CD4-positive, CD25-positive, alpha-beta regulatory T cell (primary cell): ENCODE measurements at regions not wholly inside any gene's neighbourhood (a gene's known extent, or its start where the extent isn't known, plus 50 kb on each side); places are given as distances from the start of the nearest gene placed in this dataset.

ENCODE experiments used
- ATAC-seq, 2 donors: fragments of 150-1000 bp; cut with Tn5 transposase; one replicate each; pipeline ENCODE4 v1.10.0; 2021; ENCODE audit warnings: low read depth in 2 of 2, moderate number of reproducible peaks in 2 of 2, moderate library complexity in 1 of 2
- DNase-seq, 3 donors: peaks; one replicate each; pipeline versions ENCODE4 v3.0.0 to v3.0.0-alpha.2; 2012 to 2022; ENCODE audit warnings: mixed read lengths in 1 of 3
- H3K27ac ChIP-seq: one replicate; pipeline ENCODE4 v1.7.0; 2013; ENCODE audit warnings: mild to moderate bottlenecking, low read length; ENCODE audit not compliant: insufficient read depth, poor library complexity, severe bottlenecking
- H3K27me3 ChIP-seq: one replicate; pipeline ENCODE4 v1.7.0; 2013; ENCODE audit warnings: low read length; ENCODE audit not compliant: control insufficient read depth, insufficient read depth
- H3K36me3 ChIP-seq: one replicate; pipeline ENCODE4 v1.7.0; 2013; ENCODE audit warnings: mild to moderate bottlenecking, low read length, moderate library complexity; ENCODE audit not compliant: control insufficient read depth, insufficient read depth
- H3K4me1 ChIP-seq: 2 replicates; pipeline ENCODE4 v1.7.0; 2013; ENCODE audit warnings: mild to moderate bottlenecking, low read length; ENCODE audit not compliant: insufficient read depth, control insufficient read depth, poor library complexity, severe bottlenecking
- H3K4me3 ChIP-seq: one replicate; pipeline ENCODE4 v1.7.0; 2013; ENCODE audit warnings: low read depth, mild to moderate bottlenecking, low read length, moderate library complexity
- H3K9me3 ChIP-seq, 2 experiments: 1 replicate in 1 of 2; 2 replicates in 1 of 2; pipeline ENCODE4 v1.7.0; 2013; ENCODE audit warnings: low read length in 2 of 2, mild to moderate bottlenecking in 1 of 2, moderate library complexity in 1 of 2; ENCODE audit not compliant: control insufficient read depth in 2 of 2
- H3K27ac Mint-ChIP-seq, 3 donors: one replicate each; pipeline ENCODE4 v1.8.0; 2020 to 2022; ENCODE audit warnings: mild to moderate bottlenecking in 3 of 3, mixed read lengths in 3 of 3, moderate library complexity in 2 of 3
- H3K27me3 Mint-ChIP-seq: one replicate; pipeline ENCODE4 v1.8.0; 2022; ENCODE audit warnings: mild to moderate bottlenecking, mixed read lengths
- H3K36me3 Mint-ChIP-seq: one replicate; pipeline ENCODE4 v1.8.0; 2020; ENCODE audit warnings: mixed read lengths
- H3K4me1 Mint-ChIP-seq, 4 donors: one replicate each; pipeline ENCODE4 v1.8.0; 2020 to 2022; ENCODE audit warnings: mixed read lengths in 4 of 4, mild to moderate bottlenecking in 1 of 4
- H3K4me3 Mint-ChIP-seq, 4 donors: one replicate each; pipeline ENCODE4 v1.8.0; 2020 to 2022; ENCODE audit warnings: mild to moderate bottlenecking in 4 of 4, mixed read lengths in 4 of 4, moderate library complexity in 3 of 4
- H3K9me3 Mint-ChIP-seq, 7 donors: one replicate each; pipeline ENCODE4 v1.8.0; 2020 to 2022; ENCODE audit warnings: mixed read lengths in 7 of 7, mild to moderate bottlenecking in 3 of 7, moderate library complexity in 2 of 7

DNA sequence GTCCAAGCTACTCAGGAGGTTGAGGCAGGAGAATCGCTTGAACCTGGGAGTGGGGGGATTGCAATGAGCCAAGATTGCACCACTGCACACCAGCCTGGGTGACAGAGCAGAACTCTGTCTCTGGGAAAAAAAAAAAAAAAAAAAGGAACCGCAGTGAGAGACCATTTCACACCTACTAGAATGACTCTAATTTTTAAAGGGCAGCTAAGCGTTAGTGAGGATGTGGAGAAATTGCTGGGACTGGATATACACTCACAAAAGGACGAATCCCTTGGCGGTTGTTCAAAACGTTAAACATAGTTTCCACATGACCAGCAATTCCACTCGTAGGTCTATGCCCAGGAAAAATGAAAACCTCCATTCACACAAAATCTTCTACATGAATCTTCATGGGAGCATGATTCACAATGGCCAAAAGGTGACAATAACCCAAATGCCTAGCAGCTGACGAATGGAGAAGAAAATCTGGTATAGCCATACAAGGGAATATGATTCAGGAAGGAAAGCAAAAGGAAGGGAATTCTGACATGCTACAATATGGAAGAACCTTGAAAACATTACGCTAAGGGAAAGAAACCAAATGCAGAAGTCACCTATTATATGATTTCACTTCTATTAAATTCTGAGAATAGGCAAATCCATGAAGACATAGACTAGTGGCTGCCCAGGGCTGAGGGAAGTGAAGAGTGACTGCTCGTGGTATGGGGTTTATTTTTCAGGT lies 127.0 kb downstream of the CHSY1 start:
- Histone ChIP-seq H3K27me3 (no peaks in the 10 kb centered on the region), H3K27ac (no peak overlapping the region), H3K4me3 (no peak overlapping the region), H3K4me1 (peaks cover 26% of the 10 kb centered on the region), H3K9me3 (no peaks in the 10 kb centered on the region), H3K36me3 (no peaks in the 10 kb centered on the region)
- no peak overlapping the region for H3K4me3 Mint-ChIP-seq
- DNase-seq (no peak), ATAC-seq (no peak)
- H3K27ac Mint-ChIP-seq = peak overlapping the region in 2 of 3 donors; percentile 41 to 52
- H3K36me3 Mint-ChIP-seq = no peaks in the 10 kb centered on the region
- H3K27me3 Mint-ChIP-seq = no peaks in the 10 kb centered on the region
- H3K4me1 Mint-ChIP-seq = peaks cover 15 to 51% (median 31%) of the 10 kb centered on the region in 4 donors
- H3K9me3 Mint-ChIP-seq = peaks cover 0 to 1% (median 0%) of the 10 kb centered on the region in 7 donors

DNA sequence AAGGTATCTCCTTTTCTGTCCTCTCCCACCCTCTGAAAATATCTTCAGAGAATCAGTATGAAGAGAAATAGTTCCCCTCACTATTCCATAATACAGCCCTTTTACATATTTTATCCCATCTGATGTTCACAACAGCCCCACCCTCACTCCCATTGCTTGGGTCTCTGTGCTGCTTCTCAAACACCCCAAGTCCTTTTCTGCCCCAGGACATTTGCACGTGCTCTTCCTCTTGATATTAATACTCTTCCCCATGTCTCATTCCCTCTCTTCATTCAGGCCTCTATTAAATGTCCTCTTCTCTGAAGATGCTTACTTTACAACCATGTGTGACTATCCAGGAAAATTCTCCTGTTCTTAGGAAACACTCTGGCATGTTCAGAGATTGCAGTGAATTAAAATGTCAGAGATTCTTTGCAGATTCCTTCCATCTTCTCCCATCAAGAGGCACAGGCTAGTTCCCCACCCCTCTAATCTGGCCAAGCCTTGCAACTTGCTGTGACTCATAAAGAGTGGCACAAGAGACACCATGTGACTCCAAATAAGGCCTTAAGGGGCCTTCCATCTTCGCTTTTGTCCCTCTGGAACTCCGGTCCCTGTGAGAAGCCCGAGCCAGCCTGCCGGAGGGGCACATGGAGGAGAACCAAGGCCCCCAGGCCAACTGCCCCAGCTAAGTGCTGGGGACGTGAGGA lies 128.5 kb downstream of the CHSY1 start:
- Histone ChIP-seq H3K9me3 (no peaks in the 10 kb centered on the region), H3K4me1 (peaks cover 26% of the 10 kb centered on the region), H3K36me3 (no peaks in the 10 kb centered on the region), H3K4me3 (no peak overlapping the region), H3K27me3 (no peaks in the 10 kb centered on the region), H3K27ac (no peak overlapping the region)
- DNase-seq (no peak), ATAC-seq (no peak)
- Mint-ChIP-seq H3K27ac (peak overlapping the region in 2 of 3 donors; percentile 52 to 83), H3K9me3 (peaks cover 0 to 1% (median 0%) of the 10 kb centered on the region in 7 donors), H3K4me3 (peak overlapping the region in 1 of 4 donors; percentile 21), H3K4me1 (peaks cover 15 to 44% (median 26%) of the 10 kb centered on the region in 4 donors), H3K27me3 (no peaks in the 10 kb centered on the region), H3K36me3 (no peaks in the 10 kb centered on the region)

DNA sequence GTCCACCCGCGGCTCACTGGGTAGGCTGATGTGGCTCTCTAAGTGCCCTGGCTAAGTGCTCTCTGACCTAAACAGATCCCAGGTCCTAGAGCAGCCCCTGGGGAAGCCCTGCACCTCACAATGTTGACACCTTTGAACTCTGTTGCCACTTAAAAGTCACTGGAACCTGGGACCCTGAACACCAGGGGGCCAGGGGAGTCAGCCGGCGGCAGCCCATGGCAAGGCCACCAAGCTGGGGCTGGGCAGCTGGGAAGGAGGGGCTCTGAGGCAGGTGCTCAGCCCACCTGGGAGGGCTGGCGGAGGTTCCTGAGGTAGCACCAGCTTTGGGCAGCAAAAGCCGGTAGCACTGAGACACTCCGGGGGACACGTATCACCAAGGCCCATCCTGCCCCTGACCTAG lies 129.0 kb downstream of the CHSY1 start:
- H3K9me3 ChIP-seq = no peaks in the 10 kb centered on the region

DNA sequence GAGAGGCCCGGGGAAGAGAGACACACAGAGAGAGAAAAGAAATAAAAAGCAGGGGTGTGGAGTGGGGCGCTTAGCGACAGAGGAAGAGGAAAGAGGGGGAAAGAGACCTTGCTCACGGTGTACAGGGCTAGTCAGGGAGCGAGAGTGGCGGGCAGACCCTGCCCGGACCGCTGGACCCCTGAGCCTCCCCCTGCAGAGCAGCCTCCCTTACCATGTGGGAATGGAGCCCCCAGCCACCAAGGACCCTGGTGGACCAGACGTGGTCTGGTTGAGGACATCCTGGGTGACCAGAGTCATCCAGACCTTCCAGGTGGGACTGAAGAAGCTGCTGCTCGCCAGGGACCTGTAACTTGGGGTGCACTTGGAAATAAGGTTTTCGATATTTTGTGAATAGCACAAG lies 129.6 kb downstream of the CHSY1 start:
- no peaks in the 10 kb centered on the region for H3K27me3 Mint-ChIP-seq
- peak overlapping the region in 1 of 3 donors; percentile 72 for H3K27ac Mint-ChIP-seq
- H3K4me3 Mint-ChIP-seq = peak overlapping the region in 1 of 4 donors; percentile 63
- ATAC-seq (no peak), DNase-seq (no peak)
- Histone ChIP-seq H3K36me3 (no peaks in the 10 kb centered on the region), H3K27ac (no peak overlapping the region), H3K4me3 (no peak overlapping the region), H3K4me1 (peaks cover 17% of the 10 kb centered on the region), H3K27me3 (no peaks in the 10 kb centered on the region), H3K9me3 (no peaks in the 10 kb centered on the region)
- peaks cover 10 to 33% (median 16%) of the 10 kb centered on the region in 4 donors for H3K4me1 Mint-ChIP-seq
- peaks cover 0 to 1% (median 0%) of the 10 kb centered on the region in 7 donors for H3K9me3 Mint-ChIP-seq
- H3K36me3 Mint-ChIP-seq = no peaks in the 10 kb centered on the region

More for the DNA sequence above, 129.0 kb downstream of the CHSY1 start:
- Mint-ChIP-seq H3K36me3 (no peaks in the 10 kb centered on the region), H3K4me1 (peaks cover 15 to 39% (median 21%) of the 10 kb centered on the region in 4 donors), H3K27me3 (no peaks in the 10 kb centered on the region), H3K27ac (peak overlapping the region in 2 of 3 donors; percentile 52 to 83), H3K9me3 (peaks cover 0 to 1% (median 0%) of the 10 kb centered on the region in 7 donors), H3K4me3 (no peak overlapping the region)
- Histone ChIP-seq H3K27ac (no peak overlapping the region), H3K27me3 (no peaks in the 10 kb centered on the region), H3K36me3 (no peaks in the 10 kb centered on the region), H3K4me3 (no peak overlapping the region), H3K4me1 (peaks cover 23% of the 10 kb centered on the region)
- ATAC-seq (no peak), DNase-seq (no peak)

DNA sequence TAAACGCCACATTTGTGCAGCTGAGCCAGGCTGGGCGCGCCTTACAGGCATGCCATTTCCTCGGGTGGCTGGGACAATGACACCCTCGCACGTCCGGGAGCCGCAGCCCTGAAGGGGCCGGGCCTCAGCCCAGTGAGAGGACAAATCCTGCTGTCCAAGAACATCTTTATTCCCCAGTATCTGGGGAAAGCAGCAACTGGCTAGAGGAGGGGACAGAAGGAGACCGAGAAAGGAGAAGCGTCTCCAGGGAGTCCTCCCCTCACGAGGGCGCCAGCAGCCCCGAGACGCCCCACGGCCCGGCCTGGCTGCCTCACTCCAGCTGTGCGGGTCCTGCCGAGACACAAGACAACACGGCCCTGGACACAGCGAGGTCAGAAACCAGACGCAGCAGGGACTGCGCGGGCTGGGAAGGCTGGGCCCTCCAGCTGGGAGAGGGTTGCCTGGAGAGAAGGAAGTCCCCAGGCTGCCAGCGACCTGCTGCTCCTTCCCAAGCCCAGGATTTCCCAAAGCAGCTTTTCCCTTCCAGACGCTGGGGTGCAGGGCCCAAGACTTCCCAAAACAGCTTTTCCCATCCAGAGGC lies 130.2 kb downstream of the CHSY1 start:
- H3K9me3 Mint-ChIP-seq = peaks cover 0 to 1% (median 0%) of the 10 kb centered on the region in 7 donors
- H3K36me3 ChIP-seq = no peaks in the 10 kb centered on the region
- no peak overlapping the region for H3K27ac ChIP-seq
- no peak for ATAC-seq
- peak overlapping the region in 2 of 3 donors; percentile 15 to 72 for H3K27ac Mint-ChIP-seq
- H3K4me3 Mint-ChIP-seq = peak overlapping the region in 1 of 4 donors; percentile 53
- H3K4me3 ChIP-seq = no peak overlapping the region
- no peaks in the 10 kb centered on the region for H3K36me3 Mint-ChIP-seq
- H3K9me3 ChIP-seq = no peaks in the 10 kb centered on the region
- H3K4me1 Mint-ChIP-seq = peaks cover 6 to 27% (median 10%) of the 10 kb centered on the region in 4 donors
- DNase-seq = peak in 2 of 3 donors; percentile 9 to 44
- H3K27me3 Mint-ChIP-seq = no peaks in the 10 kb centered on the region
- H3K4me1 ChIP-seq = peaks cover 11% of the 10 kb centered on the region
- H3K27me3 ChIP-seq = no peaks in the 10 kb centered on the region

DNA sequence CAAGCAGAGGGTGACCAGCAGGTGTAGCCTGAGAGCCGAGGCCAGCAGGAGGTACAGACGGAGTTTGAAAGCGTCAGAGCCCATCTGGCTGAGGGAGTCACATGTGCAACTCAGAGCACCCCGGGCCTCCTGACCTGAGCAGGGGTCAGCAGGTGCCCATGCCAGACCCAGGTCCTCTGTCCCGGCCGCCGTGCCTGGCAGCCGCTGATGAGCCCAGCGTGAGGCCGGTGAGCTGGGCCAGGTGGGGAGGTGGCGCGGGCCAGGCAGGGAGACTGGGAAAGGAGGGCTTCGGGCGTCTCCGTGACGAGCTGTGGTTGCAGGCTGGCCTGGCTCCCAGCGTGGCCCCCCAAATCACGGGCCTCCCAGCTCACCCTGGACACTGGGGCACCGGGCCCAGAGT lies 130.9 kb downstream of the CHSY1 start:
- Histone ChIP-seq H3K4me3 (no peak overlapping the region), H3K36me3 (no peaks in the 10 kb centered on the region), H3K27me3 (no peaks in the 10 kb centered on the region), H3K27ac (no peak overlapping the region), H3K4me1 (peaks cover 5% of the 10 kb centered on the region), H3K9me3 (no peaks in the 10 kb centered on the region)
- peaks cover 3 to 20% (median 8%) of the 10 kb centered on the region in 4 donors for H3K4me1 Mint-ChIP-seq
- no peaks in the 10 kb centered on the region for H3K36me3 Mint-ChIP-seq
- H3K9me3 Mint-ChIP-seq = peaks cover 0 to 1% (median 0%) of the 10 kb centered on the region in 7 donors
- H3K27ac Mint-ChIP-seq = peak overlapping the region in 1 of 3 donors; percentile 42
- H3K4me3 Mint-ChIP-seq = no peak overlapping the region
- no peaks in the 10 kb centered on the region for H3K27me3 Mint-ChIP-seq
- ATAC-seq (no peak), DNase-seq (no peak)

DNA sequence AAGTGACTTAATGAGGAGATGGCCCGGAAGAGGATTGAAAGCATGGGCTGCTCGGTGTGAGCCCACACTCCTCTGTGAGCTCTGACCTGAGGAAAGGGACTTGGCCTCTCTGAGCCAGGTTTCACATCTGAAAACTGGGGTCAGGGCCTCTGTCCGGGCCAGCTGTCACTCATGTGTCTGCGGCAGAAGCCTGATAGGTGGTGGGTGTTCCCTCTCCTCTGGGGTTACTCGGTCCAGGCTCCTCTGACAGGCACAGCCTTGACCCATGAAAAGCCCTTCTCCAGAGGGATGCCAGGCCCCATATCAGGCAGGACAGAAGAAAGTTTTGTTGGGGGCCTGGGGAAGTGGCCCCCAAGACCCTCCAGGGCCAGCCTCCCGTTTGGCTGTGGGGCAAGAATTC lies 131.4 kb downstream of the CHSY1 start:
- peaks cover 0 to 1% (median 0%) of the 10 kb centered on the region in 7 donors for H3K9me3 Mint-ChIP-seq
- H3K4me3 Mint-ChIP-seq = no peak overlapping the region
- no peaks in the 10 kb centered on the region for H3K4me1 ChIP-seq
- no peaks in the 10 kb centered on the region for H3K36me3 Mint-ChIP-seq
- H3K9me3 ChIP-seq = no peaks in the 10 kb centered on the region
- DNase-seq = no peak
- H3K27ac ChIP-seq = no peak overlapping the region
- H3K27ac Mint-ChIP-seq = peak overlapping the region in 1 of 3 donors; percentile 42
- H3K36me3 ChIP-seq = no peaks in the 10 kb centered on the region
- peaks cover 0 to 18% (median 8%) of the 10 kb centered on the region in 4 donors for H3K4me1 Mint-ChIP-seq
- no peak for ATAC-seq
- no peaks in the 10 kb centered on the region for H3K27me3 Mint-ChIP-seq
- H3K27me3 ChIP-seq = no peaks in the 10 kb centered on the region
- no peak overlapping the region for H3K4me3 ChIP-seq
